Immature natural killer cell (primary cell): ENCODE measurements at regions not wholly inside any gene's neighbourhood (a gene's known extent, or its start where the extent isn't known, plus 50 kb on each side); places are given as distances from the start of the nearest gene placed in this dataset.

Experiments used
- DNase-seq, 3 donors: peaks; one replicate each; pipeline ENCODE4 v3.0.0; 2022; ENCODE audit warnings: mixed read lengths in 1 of 3
- H3K27ac Mint-ChIP-seq, 6 donors: one replicate each; pipeline ENCODE4 v1.8.0; 2020; ENCODE audit warnings: mixed read lengths in 6 of 6, mild to moderate bottlenecking in 5 of 6, inconsistent platforms in 4 of 6, moderate library complexity in 3 of 6
- H3K27me3 Mint-ChIP-seq, 3 donors: one replicate each; pipeline ENCODE4 v1.8.0; 2020 to 2021; ENCODE audit warnings: low read depth in 3 of 3, mild to moderate bottlenecking in 3 of 3, mixed read lengths in 3 of 3, moderate library complexity in 3 of 3, inconsistent platforms in 1 of 3
- H3K36me3 Mint-ChIP-seq, 3 donors: one replicate each; pipeline ENCODE4 v1.8.0; 2020; ENCODE audit warnings: mixed read lengths in 3 of 3, inconsistent platforms in 2 of 3, mild to moderate bottlenecking in 2 of 3
- H3K4me1 Mint-ChIP-seq, 2 donors: one replicate each; pipeline ENCODE4 v1.8.0; 2020; ENCODE audit warnings: inconsistent platforms in 2 of 2, mild to moderate bottlenecking in 2 of 2, mixed read lengths in 2 of 2, moderate library complexity in 1 of 2
- H3K4me3 Mint-ChIP-seq, 5 donors: one replicate each; pipeline ENCODE4 v1.8.0; 2020; ENCODE audit warnings: mild to moderate bottlenecking in 5 of 5, mixed read lengths in 5 of 5, inconsistent platforms in 3 of 5, moderate library complexity in 3 of 5
- H3K9me3 Mint-ChIP-seq, 6 donors: one replicate each; pipeline ENCODE4 v1.8.0; 2020; ENCODE audit warnings: mild to moderate bottlenecking in 6 of 6, mixed read lengths in 6 of 6, inconsistent platforms in 4 of 6, moderate library complexity in 3 of 6

- H3K36me3 Mint-ChIP-seq = no peaks in the 10 kb centered on the region
- H3K4me1 Mint-ChIP-seq = no peaks in the 10 kb centered on the region
- H3K4me3 Mint-ChIP-seq = no peak overlapping the region
- peaks cover 0 to 3% (median 2%) of the 10 kb centered on the region in 3 donors for H3K27me3 Mint-ChIP-seq
- no peak for DNase-seq
- no peak overlapping the region for H3K27ac Mint-ChIP-seq
- H3K9me3 Mint-ChIP-seq = no peaks in the 10 kb centered on the region
Observed at GRCh38 chr2:239674101-239674980, 273.5 kb upstream of the HDAC4 start.

- Mint-ChIP-seq H3K27ac (no peak overlapping the region), H3K27me3 (peaks cover 0 to 4% (median 3%) of the 10 kb centered on the region in 3 donors), H3K4me1 (no peaks in the 10 kb centered on the region), H3K9me3 (no peaks in the 10 kb centered on the region), H3K4me3 (no peak overlapping the region), H3K36me3 (no peaks in the 10 kb centered on the region)
- no peak for DNase-seq
Observed at GRCh38 chr2:239673641-239674040, 272.8 kb upstream of the HDAC4 start.

- no peak overlapping the region for H3K27ac Mint-ChIP-seq
- H3K36me3 Mint-ChIP-seq = no peaks in the 10 kb centered on the region
- H3K4me3 Mint-ChIP-seq = no peak overlapping the region
- no peaks in the 10 kb centered on the region for H3K9me3 Mint-ChIP-seq
- no peaks in the 10 kb centered on the region for H3K4me1 Mint-ChIP-seq
- peaks cover 0 to 4% (median 0%) of the 10 kb centered on the region in 3 donors for H3K27me3 Mint-ChIP-seq
- DNase-seq = no peak
Observed at GRCh38 chr2:239671916-239672849, 271.4 kb upstream of the HDAC4 start.

GRCh38 chr2:239671471-239671870 is 270.7 kb upstream of the HDAC4 start:
- DNase-seq = no peak
- Mint-ChIP-seq H3K27me3 (peaks cover 0 to 2% (median 0%) of the 10 kb centered on the region in 3 donors), H3K36me3 (no peaks in the 10 kb centered on the region), H3K27ac (no peak overlapping the region), H3K4me1 (no peaks in the 10 kb centered on the region), H3K9me3 (no peaks in the 10 kb centered on the region), H3K4me3 (no peak overlapping the region)

- no peaks in the 10 kb centered on the region for H3K9me3 Mint-ChIP-seq
- no peaks in the 10 kb centered on the region for H3K36me3 Mint-ChIP-seq
- H3K4me3 Mint-ChIP-seq = no peak overlapping the region
- no peak for DNase-seq
- H3K27me3 Mint-ChIP-seq = peaks cover 0 to 2% (median 0%) of the 10 kb centered on the region in 3 donors
- H3K27ac Mint-ChIP-seq = no peak overlapping the region
- H3K4me1 Mint-ChIP-seq = no peaks in the 10 kb centered on the region
Observed at GRCh38 chr2:239670463-239671120, 269.8 kb upstream of the HDAC4 start.

GRCh38 chr2:239669899-239670460 is 269.2 kb upstream of the HDAC4 start:
- H3K27ac Mint-ChIP-seq = no peak overlapping the region
- no peaks in the 10 kb centered on the region for H3K36me3 Mint-ChIP-seq
- H3K9me3 Mint-ChIP-seq = no peaks in the 10 kb centered on the region
- H3K4me1 Mint-ChIP-seq = no peaks in the 10 kb centered on the region
- no peak for DNase-seq
- H3K27me3 Mint-ChIP-seq = peaks cover 0 to 2% (median 0%) of the 10 kb centered on the region in 3 donors
- H3K4me3 Mint-ChIP-seq = no peak overlapping the region

GRCh38 chr2:239669181-239669898 is 268.5 kb upstream of the HDAC4 start:
- Mint-ChIP-seq H3K36me3 (no peaks in the 10 kb centered on the region), H3K27ac (no peak overlapping the region), H3K4me3 (no peak overlapping the region), H3K9me3 (no peaks in the 10 kb centered on the region), H3K4me1 (no peaks in the 10 kb centered on the region), H3K27me3 (peaks cover 0 to 2% (median 0%) of the 10 kb centered on the region in 3 donors)
- no peak for DNase-seq

GRCh38 chr2:239668651-239669050 is 267.8 kb upstream of the HDAC4 start:
- no peak for DNase-seq
- no peaks in the 10 kb centered on the region for H3K4me1 Mint-ChIP-seq
- no peak overlapping the region for H3K4me3 Mint-ChIP-seq
- H3K36me3 Mint-ChIP-seq = no peaks in the 10 kb centered on the region
- H3K27ac Mint-ChIP-seq = no peak overlapping the region
- no peaks in the 10 kb centered on the region for H3K9me3 Mint-ChIP-seq
- peaks cover 0 to 2% (median 0%) of the 10 kb centered on the region in 3 donors for H3K27me3 Mint-ChIP-seq

- Mint-ChIP-seq H3K27ac (no peak overlapping the region), H3K4me3 (no peak overlapping the region), H3K4me1 (no peaks in the 10 kb centered on the region), H3K36me3 (no peaks in the 10 kb centered on the region), H3K27me3 (peaks cover 0 to 6% (median 5%) of the 10 kb centered on the region in 3 donors), H3K9me3 (no peaks in the 10 kb centered on the region)
- no peak for DNase-seq
Observed at GRCh38 chr2:239668042-239668441, 267.2 kb upstream of the HDAC4 start.

- Mint-ChIP-seq H3K4me3 (no peak overlapping the region), H3K27ac (no peak overlapping the region), H3K9me3 (no peaks in the 10 kb centered on the region), H3K4me1 (no peaks in the 10 kb centered on the region), H3K27me3 (peaks cover 0 to 9% (median 8%) of the 10 kb centered on the region in 3 donors), H3K36me3 (no peaks in the 10 kb centered on the region)
- no peak for DNase-seq
Observed at GRCh38 chr2:239667431-239667985, 266.7 kb upstream of the HDAC4 start.

- Mint-ChIP-seq H3K4me1 (no peaks in the 10 kb centered on the region), H3K9me3 (no peaks in the 10 kb centered on the region), H3K27ac (peak overlapping the region in 1 of 6 donors; percentile 55), H3K36me3 (no peaks in the 10 kb centered on the region), H3K4me3 (no peak overlapping the region), H3K27me3 (peaks cover 0 to 12% (median 10%) of the 10 kb centered on the region in 3 donors)
- no peak for DNase-seq
Observed at GRCh38 chr2:239666855-239667376, 266.1 kb upstream of the HDAC4 start.

- peaks cover under 1 to 14% (median 12%) of the 10 kb centered on the region in 3 donors for H3K27me3 Mint-ChIP-seq
- no peak for DNase-seq
- no peak overlapping the region for H3K4me3 Mint-ChIP-seq
- no peaks in the 10 kb centered on the region for H3K9me3 Mint-ChIP-seq
- no peaks in the 10 kb centered on the region for H3K36me3 Mint-ChIP-seq
- H3K4me1 Mint-ChIP-seq = peaks cover 4% of the 10 kb centered on the region in 2 donors
- no peak overlapping the region for H3K27ac Mint-ChIP-seq
Observed at GRCh38 chr2:239666053-239666854, 265.4 kb upstream of the HDAC4 start.
